Glomerular visceral epithelial cell (primary cell): ENCODE measurements at regions not wholly inside any gene's neighbourhood (a gene's known extent, or its start where the extent isn't known, plus 50 kb on each side); places are given as distances from the start of the nearest gene placed in this dataset.

Experiments used
- DNase-seq: peaks from one replicate; pipeline ENCODE4 v3.0.0-alpha.2; 2016; ENCODE audit errors: extremely low spot score

DNA sequence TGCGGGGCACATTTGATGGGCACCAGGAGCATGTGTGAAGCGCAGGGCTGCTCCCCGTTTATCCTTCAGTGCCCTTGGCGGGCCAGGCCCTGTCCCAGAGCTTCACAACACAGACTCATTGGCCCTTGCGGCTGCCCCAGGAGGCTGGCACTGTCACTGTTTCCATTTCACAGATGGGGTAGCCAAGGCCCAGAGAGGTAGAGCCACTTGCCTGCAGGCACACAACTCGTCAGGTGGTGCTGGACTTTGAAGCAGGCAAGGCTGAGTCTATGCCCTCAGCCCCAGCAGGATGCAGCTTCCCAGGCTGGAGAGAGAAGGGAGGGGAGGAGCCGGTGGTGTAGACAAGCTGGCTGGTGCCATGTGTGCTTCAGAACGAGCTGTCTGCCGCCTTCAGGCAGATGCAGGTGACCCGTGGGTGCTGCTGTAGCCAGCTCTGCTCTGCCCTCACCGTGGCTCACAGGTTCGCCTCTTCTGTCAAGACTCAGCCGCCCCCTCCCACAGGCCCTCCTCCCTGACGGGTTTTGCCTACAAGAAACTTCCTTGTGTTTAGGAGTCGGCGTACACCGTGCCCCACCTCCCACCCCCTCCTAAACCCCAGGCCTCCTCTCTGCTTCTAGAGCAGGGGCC is 232.3 kb upstream of the CIBAR2 start:
- no peak for DNase-seq

DNA sequence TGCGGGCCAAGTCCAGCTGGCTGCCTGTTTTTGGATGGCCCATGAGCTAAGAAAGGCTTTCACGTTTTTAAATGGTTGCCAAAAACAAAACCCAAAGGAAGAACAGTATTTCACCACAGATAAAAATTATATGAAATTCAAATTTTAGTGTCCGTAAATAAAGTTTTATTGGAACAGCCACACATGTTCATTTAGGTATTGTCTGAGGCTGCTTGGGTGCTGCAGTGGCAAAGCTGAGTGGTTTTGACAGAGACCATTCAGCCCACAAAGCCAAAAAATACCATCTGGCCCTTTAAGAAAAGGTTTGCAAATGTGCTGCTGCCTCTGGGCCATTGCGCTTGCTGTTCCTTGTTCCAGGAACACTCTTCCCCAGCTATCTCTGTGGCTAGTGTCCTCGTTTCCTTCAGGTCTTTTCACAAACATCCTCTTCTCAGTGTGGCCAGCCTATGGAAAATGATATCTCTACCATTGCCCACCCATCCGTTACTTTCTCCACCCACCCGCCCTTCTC is 232.9 kb upstream of the CIBAR2 start:
- no peak for DNase-seq

DNA sequence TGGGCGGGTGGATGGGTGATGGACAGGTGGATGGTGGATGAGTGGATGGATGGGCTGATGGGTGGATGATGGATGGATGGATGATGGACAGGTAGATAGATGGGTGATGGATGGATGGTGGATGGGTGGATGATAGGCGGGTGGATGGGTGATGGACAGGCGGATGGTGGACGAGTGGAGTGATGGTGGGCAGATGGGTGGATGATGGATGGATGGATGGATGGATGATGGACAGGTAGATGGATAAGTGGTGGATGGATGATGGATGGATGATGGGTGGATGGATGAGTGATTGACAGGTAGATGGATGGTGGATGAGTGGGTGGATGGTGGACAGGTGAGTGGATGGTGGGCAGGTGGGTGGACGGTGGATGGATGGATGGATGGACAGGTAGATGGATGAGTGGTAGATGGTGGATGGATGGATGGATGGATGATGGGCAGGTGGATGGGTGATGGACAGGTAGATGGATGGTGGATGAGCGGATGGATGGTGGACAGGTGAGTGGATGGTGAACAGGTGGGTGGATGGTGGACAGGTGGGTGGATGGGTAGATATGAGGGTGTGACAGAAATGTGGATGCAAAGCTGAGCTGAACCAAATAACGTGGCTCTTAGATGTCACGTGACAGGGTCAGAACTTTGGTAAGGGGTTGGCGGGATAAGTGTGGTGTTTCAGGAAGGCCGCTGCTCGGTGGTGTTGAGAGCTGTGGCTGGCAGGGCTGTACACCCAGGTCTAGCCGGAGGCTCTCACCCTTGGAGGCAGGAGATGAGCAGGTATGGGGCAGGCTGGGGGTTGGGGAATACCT is 234.3 kb upstream of the CIBAR2 start:
- DNase-seq: no peak

DNA sequence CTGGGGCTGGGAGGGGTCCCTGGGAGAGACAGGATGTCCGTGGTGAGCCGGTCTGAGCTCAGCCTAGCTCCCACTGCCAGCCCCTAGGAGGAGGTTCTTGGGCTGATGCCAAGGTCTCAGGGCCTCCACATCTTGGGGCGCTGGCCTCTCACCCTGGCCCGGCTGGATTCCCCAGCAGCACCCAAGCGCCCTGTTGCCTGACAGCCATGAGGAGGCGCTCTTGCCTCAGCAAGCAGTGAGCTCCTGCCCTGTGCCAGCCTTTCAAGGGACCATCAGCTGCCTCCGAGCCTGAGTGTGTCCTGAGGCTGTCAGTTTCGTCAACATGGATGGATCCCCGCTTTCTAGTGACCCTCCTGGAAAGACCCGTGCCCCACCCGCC is 234.9 kb upstream of the CIBAR2 start:
- DNase-seq: no peak

GRCh38 chr16:85348065-85348840 is 236.0 kb upstream of the CIBAR2 start:
- DNase-seq: no peak

DNA sequence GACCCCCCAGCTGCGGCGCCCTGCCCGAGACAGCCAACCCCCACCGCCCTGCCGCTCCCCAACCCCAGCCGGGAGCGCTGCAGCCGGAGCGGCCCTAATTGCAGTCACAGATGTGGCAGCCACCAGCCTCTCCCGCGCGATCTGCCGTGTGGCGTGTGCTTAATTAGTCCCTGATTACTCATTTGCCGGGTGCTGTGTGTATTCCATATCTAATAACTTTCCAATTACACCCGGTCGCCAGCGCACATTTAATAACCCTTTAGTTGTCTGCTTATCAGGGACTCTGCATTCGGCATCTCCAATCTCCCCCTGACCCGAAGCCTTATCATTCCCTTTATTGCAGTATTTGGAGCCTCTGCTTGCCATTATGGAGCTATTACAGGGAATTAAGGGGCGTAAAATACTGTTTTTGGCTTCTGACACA is 236.7 kb upstream of the CIBAR2 start:
- DNase-seq: no peak

DNA sequence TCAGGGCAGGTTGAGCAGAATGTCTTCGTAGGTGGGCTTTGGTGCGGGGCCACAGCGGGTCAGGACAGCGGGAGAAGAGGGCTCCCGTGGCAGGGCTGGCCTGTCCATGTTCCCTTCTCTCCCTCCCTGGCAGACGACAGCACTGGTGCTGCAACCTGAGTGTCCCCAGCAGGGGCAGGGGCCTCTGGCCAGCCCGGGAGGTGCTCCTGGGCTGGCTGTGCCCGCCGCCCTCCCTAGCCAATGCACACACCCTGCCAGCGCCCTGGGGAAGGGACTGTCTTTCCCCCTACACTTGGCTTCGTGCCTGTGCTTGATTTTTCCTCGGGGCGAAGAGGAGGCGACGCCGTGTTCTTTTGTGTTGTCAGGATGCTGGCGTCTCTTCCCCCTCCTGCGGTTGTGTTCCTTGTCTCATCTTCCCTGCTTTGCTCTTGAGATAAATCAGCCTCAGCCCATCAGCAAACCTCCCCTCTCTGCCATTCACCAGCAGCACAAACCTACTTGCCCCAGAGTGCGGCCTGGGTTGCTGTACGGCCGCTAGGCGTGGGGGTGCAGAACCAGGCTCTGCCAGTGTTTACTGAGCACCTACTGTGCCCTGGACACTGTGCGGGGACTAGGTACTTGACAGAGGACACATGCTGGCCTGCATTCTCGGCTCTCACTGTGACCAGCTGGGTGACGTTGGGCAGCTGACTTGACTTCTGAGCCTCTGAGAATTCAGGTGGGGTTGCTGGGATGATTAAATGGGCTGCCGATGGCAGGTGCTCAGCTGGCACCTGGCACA is 237.3 kb upstream of the CIBAR2 start:
- DNase-seq: no peak

GRCh38 chr16:85350146-85350728 is 238.0 kb upstream of the CIBAR2 start:
- DNase-seq: no peak

DNA sequence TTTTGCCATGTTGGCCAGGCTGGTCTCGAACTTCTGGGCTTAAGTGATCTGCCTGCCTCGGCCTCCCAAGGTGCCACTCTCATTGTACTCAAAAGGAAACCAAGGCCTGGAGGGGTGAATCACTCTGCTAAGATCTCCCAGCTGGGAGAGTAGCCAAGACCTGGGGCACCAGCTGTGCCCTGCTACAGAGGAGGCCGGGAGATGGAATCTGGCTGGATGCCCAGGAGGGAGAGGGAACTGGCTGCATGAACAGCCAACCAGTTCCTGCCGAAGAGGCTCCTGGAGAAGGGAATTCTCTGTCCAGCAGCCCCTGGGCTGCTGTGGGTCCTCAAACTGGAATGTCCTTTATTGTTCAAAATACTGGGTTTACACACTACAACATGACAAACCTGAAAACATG is 238.7 kb upstream of the CIBAR2 start:
- DNase-seq: peak; percentile 94

DNA sequence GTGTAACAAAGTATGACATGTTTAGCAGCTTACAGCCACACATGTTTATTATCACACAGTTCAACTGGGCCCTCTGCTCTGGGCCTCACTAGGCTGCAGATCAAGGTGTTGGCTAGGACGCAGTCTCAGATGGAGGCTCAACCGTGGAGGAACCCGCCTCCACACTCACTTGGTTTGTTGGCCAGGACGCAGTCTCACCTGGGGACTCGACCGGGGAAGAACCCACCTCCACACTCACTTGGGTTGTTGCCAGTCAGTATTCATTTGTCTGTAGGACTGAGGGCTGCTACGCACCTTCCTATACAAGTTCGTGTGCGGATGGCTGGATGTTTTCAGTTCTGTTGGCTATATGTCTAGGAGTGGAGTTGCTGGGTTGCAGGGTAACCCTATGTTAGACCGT is 240.7 kb upstream of the CIBAR2 start:
- no peak for DNase-seq

- no peak for DNase-seq
Measured at GRCh38 chr16:85353839-85354685, 241.8 kb upstream of the CIBAR2 start.

GRCh38 chr16:85354686-85355514 is 242.6 kb upstream of the CIBAR2 start:
- DNase-seq: no peak

GRCh38 chr16:85355515-85355837 is 243.2 kb upstream of the CIBAR2 start:
- DNase-seq: no peak

DNA sequence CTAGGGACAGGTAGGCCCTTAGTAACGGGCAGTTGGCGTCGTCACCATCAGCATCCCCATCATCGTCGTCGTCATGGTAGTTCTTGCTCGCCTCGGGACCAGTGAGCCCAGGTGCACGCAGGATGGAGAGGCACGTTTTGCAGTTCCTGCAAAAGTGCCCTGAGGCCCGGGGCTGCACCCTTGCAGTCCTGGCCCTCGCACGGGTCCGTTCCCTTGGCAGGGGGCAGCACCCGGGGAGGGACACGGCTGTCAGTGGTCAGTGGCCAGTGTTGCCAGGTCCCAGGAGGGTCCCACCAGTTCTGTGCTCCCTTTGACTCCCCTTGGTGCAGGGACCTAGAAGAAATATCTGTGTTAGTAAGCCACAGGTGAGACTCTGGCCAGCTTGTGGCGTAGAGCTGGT is 243.9 kb upstream of the CIBAR2 start:
- no peak for DNase-seq

GRCh38 chr16:85357323-85357722 is 245.1 kb upstream of the CIBAR2 start:
- DNase-seq: no peak

- DNase-seq: no peak
Measured at GRCh38 chr16:85357924-85358505, 245.7 kb upstream of the CIBAR2 start.

DNA sequence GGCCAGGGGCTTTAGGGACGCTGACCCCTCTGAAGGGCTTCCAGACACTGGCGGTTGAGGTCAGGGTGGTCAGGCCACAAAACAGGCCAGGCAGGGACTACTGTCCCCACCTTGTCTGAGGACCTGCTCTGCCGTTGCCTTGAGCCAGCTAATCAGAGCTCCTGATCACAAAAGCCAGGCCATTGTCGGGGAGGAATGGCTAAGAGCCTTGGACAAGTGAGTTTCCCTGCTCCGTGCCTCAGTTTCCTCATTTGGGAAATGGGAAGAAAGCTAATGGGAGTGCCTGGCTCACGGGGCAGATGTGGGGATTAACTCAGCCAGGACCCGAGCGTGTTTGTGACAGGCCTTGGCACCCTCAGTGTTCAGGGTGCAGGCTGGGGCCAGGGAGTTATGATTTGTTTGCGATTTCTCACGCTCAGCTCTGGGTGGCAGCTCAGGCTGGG is 246.5 kb upstream of the CIBAR2 start:
- DNase-seq: no peak

GRCh38 chr16:85359147-85359822 is 247.0 kb upstream of the CIBAR2 start:
- no peak for DNase-seq
